ENCODE measurements at regions not wholly inside any gene's neighbourhood (a gene's known extent, or its start where the extent isn't known, plus 50 kb on each side); places are given as distances from the start of the nearest gene placed in this dataset.
A peak's percentile ranks its signal among the peaks of the same experiment; 100 is the strongest.

DNA sequence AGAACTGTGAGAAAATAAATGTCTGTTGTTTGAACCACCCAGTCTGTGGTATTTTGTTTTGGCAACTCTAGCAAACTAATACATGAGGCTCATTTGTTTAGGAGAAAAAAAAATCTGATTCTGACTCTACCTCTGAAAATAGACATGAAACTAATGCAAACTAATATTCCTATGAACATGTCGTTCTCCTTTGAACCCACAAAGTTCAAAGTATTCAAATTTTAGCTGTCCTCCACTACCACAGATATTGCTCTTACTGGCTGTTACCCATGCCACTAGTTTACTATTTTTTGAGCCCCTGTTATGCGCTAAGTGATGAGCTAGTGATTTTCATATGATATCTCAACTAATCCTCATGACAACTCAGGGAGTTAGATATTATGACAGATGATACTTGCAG is 58.8 kb upstream of the ZNF804B start:
- DNase-seq, result no peak

DNA sequence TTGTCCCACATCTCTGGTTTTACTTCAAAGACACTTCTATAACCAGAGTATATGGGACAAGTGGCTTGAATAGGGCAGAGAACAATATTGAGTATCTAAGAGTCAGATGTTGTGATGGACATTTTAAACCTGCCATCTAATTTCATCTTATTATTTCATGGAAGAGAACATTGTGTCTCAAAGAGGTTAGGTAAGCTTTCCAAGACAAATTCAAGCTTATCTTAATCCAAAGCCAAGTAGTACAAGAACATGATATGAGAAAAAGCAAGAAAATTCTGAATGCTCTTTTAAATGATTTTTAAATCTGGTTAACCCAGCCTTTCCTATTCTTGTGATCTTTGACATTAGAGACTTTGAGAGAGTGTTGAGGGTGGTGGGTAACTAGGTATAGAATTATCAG is 65.3 kb upstream of the ZNF804B start:
- no peak for DNase-seq

DNA sequence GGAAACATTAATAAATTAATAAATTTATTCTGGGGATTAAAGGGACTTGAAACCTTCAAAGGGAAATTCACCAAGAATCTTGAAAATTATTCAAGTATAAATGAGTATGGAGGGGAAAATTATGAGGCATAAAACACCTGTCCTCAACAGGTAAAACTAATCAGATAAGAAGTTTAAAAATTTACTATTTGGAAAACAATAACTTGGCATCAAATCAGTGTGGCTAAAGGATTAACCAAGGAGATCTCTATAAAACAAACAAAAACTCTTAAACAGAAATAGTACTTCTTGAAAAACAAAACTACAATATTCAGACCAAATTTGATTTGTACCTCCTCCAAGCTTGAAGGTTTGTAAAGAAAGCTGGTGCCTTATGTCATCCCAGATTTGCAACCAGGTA is 66.4 kb upstream of the ZNF804B start:
- DNase-seq, result no peak

DNA sequence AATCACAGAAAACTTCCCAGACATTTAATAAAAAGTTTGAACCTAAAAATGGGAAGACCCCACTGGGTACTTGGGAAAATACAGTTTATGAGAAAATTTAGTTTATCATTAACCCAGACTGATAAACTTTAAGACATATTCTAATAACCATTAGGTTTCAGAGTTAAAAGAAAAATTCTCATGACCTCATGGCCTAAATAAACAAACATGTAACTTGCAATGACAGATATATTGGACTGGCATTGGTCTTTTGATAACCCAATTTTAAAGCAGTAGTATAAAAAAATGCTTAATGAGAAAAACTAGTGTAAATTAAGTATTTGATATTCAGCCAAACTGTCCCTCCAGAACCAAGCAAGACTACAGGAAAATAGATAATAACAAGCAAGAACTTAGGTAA is 67.0 kb upstream of the ZNF804B start:
- no peak for DNase-seq

DNA sequence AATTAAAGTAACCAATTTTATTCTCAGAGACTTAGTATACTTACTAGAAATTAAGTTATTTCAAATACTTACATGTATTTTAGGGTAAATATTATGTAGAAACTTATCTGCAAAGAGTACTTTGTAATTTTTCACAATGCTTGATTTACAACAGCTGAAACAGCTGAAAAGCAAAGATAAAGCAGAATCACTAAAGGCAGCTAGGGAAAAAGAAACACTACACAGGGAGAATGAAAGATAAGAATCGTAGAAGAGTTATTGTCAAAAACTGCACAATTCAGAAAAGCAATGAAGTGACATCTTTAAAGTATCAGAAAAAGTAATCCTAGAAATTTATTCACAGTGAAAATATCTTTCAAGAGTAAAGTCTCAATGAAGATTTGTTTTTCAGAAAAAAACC is 69.7 kb upstream of the ZNF804B start:
- no peak for DNase-seq

DNA sequence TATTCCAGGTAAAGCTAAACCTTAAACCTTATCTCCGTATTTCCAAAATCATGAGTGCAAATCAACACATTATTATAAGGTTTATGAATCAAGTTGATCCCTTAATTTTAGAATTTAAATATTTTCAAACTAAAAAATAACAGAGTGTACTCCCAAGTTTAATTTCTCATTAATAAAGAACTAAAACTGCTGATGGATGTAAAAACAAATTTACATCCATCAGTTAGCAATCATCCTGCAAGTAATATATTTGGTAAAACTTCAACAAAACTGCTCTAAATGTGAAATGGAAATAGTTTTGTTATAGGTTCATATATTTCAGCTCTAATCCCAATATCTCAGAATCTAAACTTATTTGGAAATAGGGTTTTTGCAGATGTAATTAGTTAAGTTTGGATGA is 71.3 kb upstream of the ZNF804B start:
- no peak for DNase-seq

DNA sequence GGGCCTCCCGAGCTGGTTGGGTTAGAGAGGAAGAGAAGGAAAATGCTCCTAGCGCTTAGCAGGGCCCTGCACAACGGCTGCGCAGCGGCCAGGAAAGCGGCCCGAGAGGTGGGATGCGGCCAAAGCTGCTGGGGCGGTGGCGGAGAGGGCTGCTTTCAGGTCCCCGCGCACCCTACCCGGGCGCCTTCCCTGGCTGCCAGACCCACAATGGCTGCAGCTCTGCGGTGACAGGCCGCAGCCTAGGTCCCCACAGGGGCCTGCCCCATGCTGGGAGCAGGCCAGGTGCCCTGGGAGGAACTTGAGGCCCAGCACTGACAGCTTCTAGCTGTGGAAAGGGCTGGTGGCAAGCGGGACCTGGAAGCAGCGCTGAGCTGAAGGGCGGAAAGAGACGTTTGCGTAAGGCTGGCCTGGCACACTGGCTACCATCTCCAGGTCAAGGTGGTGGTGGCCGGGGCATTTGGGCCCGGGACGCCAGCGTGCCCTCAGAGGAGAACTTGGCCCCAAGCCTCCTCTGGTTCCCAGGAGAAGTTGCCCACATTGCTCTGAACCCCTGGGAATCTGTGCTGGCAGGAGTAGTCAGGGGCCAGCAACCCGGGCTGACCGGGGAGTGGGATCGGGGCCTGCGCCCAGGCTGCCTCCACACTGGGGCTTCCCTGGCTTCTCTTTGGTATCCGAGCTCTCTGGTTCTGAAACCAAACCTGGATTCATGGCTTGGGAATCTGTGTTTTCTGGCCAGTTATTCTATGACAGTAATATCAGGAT is 72.9 kb upstream of the ZNF804B start:
- DNase-seq, result no peak

DNA sequence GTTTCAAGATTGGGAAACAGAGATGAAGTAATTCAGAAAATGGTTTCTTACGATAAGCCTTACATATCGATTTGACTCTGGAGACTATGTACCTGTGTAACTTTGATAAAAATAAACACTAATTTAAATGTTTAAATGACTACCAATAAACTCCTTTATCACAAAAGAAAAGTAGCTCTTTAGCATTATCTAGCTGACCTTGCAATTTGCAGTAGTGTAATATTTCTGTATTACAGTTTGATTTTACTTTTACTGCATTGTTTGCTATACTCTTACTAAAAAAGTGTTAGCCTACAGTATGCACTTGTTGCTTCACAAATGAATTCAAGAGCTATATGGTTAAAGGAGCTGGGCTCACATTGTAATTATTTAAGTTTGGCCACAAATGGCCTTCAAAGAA is 77.8 kb upstream of the ZNF804B start:
- no peak for DNase-seq

DNA sequence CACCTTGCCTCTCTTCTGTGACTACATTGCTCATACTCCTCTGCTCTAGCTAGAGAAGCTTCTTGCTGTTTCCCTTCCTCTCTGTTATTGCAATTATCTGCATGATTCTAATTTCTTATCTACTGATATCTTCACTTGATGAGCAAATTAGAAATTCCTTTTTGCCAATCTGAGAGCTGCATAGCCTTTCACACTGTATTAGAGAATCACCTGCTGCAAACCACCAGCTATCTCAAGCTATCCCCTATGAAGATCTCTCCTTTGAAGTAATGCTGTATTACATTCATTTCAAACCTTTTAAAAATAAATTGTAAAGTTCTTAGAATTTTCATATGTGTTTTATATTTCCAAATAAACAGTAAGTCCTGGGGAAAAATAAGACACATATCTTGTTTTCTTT is 89.0 kb upstream of the ZNF804B start:
- no peak for DNase-seq

DNA sequence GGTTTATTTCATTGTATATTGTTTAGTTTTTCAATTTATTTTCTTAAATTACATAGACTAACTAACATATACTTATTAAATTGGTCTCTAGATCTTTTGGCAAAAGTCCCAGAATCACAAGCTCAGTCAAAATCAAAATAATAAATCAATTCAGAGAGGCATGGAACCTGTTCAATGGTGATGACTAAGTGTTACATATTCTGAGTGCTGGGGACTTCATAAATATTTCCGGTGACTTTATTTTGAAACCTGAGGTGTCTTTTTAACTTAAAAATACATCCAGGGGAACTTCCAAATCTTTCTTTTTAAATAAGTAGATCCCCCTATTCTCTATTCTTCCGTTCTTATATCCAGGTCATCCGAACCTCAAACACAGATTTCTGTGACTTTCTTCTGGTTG is 89.6 kb upstream of the ZNF804B start:
- no peak for DNase-seq

DNA sequence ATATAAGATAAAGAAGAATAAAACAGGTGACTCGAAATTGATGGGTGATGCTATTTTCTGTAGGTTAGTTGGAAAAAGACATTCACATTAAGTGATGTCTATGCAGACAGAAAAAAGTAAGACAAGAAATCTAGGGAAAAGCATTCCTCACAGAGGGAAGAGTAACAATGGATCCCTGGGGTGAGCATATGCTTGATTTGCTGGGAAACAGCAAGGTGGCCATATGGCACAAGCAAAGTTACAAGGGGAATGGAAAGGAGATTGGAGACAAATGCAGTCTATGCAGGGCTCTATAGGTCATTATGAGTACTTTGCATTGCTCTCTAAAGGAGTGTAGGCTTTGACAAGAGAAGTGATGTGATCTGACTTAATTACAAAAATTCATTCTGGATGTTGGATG is 90.9 kb upstream of the ZNF804B start:
- no peak for DNase-seq

DNA sequence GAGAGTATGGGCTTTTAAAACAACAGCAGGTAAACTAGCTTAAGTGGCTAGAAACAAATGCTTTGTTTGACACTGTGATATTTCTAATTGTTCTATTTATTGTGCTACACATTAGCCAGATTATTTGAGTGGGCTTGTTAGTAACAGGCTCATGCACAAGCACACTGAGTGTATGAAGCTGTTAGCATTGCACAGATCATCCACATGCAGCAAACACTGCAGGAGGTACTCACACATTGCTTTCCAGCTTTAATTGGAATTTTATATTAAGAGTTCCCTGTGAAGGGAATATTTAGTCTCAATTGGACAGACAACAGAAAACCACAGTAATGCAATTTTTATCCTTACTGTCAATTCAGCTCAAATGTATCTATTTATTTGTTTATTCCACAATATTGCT is 92.9 kb upstream of the ZNF804B start:
- DNase-seq, result no peak

DNA sequence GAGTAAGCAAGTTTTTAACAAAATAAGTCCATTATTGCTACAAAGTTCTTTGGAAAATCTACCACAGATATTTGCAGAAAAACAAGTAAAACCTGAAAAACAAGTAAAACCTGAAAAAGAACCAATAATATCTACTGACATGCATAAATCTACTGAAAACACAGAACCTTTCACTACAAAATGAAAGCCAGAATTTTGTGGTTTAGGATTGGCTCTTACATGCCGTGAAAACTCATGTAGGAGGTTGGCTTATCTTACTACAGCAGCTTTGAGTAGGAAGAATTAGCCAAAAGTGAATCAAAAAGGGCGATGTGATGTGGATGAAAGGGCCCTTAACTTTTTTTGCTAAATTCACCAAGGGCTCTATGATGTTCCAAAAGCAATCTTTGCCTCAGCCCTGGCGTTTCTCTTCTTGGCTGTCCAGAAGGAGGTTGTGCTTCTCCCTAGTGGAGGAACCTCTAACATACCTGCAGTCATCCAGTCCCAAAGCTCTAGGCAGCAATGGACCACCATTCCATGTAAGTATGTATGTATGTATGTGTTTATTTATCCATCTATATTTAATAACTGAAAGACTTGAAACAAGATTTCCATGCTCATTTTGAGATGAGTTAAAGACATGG is 93.5 kb upstream of the ZNF804B start:
- no peak for DNase-seq

DNA sequence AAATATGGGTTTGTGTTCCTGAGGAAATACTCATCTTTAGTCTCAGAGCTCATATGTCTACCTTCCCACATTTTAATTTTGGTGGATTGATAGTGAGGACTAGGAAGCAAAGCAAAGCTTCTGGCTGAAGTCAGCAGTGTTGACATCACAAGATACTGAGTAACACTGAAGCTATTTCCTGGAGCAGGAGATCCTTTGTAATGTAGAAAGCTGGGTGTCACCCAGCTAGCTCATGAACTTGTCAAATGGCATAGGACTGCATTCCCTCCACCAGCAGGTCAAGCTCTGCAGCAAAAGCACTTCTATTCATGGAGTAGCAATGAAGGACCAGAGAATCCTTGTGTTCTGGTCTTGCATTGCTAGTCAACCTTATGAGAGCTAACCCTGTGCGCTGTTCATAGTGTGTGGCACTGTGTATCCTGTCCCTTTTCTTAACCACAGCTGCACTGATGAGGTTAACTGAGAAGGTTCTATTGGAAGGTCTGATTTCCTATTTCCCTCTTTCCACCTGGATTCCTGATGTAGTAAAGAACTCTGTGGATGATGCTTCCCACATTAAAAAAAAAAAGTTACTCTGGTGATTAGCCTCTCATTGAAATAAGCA is 94.8 kb upstream of the ZNF804B start:
- no peak for DNase-seq

DNA sequence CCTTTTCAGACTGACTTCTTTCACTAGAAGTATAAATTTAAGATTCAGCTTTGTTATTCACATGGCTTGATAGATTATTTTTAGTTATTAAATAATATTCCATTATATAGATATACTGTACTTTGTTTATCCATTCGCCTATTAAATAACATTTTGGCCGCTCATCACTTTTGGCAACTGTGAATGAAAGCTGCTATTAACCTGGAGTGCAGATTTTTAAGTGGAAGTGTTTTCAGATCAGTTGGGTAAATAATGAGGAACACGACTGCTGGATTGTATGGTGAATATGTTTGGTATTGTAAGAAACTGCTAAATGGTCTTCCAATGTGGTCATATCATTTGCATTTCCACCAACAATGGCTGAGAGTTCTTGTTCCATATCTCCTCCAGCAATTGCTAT is 97.6 kb upstream of the ZNF804B start:
- DNase-seq, result no peak

DNA sequence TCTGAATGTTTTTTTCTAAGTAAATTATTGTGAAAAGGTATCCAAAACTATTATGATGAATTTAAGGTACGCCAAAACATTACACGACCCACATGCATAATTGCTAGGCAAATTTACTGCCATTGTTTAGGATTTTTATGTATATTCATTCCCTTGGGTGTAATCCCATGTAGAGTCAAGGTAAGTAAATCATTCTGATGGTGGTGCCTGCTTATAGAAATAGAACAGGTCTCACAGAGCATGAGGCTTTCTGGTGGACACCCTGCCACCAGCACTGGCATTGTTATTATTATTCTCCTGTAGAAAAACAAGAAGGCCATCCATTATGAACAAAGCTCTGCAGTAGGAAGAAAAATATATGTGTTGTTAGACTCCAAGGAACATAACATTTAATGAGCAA is 111.7 kb upstream of the ZNF804B start:
- DNase-seq, result peak; percentile 10

DNA sequence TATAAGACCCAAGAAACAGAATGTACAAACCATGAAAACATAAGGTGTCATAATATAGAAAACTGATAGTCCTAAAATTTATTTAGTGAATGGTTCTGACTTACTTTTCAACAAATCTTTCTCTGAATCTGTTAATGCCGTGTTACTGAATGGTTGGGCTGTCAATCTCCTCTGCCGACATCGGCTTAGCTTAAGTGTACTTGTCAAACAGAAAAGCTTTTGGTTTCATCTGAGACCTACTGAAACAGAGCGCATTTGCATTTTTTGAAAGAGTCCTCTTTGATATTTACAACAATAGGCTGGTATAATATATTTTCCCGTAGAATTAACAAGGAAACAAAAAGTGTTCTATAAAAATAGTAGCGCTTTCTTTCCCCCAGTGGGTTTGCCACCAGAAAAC is 120.9 kb upstream of the ZNF804B start:
- DNase-seq, result no peak

DNA sequence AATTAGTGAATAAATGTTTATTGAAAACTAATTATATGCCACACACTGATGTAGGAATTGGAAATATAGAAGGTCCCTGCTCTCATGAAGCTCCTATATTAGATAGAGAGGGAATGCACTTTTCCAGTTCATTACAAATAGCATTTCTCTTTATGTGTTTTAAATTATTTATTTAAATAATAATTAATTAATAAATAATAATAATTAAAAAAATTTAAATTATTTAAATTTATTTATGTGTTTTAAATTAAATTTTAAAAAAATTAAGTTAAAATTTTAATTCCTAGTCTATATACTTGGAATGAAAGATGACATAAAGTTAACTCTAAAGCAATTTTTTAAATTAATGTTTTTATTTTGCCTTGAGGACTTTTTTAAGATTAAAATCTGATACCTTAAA is 121.7 kb upstream of the ZNF804B start:
- no peak for DNase-seq

DNA sequence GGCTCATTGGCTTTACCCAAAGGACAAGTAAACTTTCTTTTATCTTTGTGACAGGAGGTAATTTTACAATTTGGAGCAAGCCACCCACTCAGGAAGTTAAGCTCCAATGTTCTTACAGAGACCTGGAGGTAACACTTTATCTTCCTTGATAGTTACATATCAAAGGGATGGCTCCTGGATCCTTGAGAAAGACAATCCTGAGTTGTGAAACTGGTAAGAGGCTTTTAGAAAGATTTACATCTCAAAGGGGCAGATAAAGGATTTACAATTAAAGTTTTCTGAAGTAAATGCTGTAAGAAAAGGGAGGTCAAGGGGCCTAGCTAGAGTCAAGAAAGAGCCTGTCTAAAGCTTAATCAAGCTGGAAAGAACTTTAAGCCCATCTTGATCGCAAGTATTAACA is 124.4 kb upstream of the ZNF804B start:
- no peak for DNase-seq

DNA sequence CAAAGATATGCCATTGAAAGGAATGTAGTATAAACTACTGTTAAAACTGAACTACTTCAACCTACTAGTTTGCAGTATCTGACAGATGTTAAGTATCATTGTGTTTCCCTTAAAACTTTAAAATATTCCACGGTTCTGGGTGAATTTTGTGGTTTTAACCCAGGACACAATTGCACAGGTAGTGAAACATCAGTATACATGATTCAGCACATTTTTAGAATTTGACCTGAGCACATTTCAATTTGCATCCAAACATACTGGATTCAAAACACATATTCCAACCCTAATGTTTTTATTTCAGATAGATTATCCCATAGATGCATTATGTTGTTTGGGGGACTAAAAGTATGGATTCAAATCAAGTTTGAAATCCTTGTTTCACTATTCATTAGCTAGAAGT is 129.9 kb upstream of the ZNF804B start:
- DNase-seq, result no peak

DNA sequence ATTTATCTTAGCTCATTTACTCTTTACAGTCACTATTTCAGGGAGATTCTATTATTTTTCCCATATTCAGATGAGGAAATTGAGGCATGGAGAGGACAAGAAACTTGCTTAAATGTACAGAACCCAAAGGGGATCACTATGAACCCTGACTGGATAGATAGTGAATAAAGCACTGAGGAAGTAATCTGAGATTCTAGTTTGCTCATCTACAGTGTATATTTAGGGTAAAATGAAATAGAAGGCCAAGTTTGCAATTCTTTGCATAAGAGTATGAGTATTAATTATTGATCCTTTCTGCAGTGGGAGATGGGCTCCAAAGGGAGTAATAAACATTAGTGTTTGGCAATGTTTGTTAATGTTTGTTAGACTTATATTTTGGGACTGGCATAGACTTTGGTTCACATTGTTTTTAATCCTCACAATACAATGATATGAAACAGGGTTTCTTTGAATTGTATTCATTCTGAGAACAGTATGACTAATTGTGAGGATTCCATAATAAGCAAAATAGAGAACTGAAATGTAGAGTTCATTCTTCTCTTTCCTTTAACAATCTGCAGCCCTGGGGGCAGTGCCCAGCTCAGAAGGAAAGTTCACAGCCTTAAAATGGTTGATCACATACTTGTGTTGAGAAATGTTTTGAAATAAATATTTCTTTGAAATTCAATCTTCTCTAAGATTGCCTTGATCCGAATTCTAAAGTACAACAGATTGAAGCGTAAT is 131.0 kb upstream of the ZNF804B start:
- DNase-seq, result no peak

DNA sequence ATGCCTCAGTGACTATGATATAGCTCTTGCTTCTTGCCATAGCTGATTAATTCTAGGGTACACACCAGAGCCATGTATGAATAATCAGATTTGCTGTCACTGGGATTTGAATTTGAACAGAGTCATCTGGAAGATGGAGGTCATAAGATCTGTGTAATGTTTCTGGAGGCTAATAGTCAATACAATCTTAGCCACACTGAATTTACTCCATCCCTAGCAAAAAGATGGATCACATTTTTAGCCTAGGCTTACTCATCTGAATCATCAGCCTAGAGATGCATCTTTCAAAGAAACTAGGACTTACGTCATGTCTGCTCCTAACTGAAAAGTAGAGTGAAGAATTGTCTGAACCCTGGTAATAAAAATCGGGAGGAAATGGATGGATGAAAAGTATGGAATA is 142.3 kb upstream of the ZNF804B start:
- no peak for DNase-seq

DNA sequence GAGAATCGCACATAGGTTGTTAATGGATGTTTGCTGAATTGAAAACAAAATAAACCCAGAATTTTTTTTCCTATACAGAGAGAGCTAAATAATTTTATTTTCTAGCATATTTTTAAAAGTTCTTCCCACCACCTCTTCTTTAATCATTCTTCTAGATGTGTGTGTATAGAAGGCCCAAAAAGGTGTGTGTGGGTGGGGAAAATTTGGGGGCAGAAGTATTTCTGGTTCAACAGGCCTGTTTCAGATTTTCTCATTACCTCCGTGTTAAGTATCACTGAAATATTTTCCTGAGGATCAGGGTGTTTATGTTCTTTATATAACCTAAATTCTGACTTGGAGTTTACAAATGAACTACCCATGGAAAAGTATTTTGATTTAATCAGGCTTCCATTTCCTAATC is 144.2 kb upstream of the ZNF804B start:
- no peak for DNase-seq

DNA sequence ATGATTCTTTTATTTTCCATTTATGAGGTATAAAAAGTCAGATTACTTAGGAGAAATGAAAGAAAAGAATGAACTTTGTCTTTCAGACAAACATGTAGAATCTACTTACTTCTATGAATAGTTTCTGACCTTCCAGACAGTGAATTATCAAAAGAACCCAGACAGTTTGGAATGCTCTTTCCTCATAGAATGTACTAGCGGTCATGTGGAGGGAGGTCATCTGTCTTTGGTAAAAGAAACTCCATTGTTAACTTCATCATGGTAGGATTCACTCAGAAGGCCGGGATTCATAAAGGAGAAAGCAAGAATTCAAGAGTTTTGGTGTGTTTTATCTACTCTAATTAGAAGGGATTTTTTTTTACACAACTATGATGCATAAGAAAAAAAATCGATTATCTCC is 144.8 kb upstream of the ZNF804B start:
- DNase-seq, result no peak

Data from NCI-H1436 (cell line).